HEK293T (cell line): ENCODE measurements at regions not wholly inside any gene's neighbourhood (a gene's known extent, or its start where the extent isn't known, plus 50 kb on each side); places are given as distances from the start of the nearest gene placed in this dataset.

ENCODE experiments used
- CTCF ChIA-PET: fragments of 350-600 bp; formaldehyde crosslinking; extraction: SDS; loops from one replicate; lab custom pipeline; 2021; ENCODE audit warnings: antibody characterized with exemption, inconsistent platforms; lab: Yijun Ruan, JAX
- POLR2A ChIA-PET: fragments of 350-600 bp; formaldehyde crosslinking; extraction: SDS; loops from one replicate; lab custom pipeline; 2020; ENCODE audit warnings: antibody characterized with exemption, inconsistent platforms; lab: Yijun Ruan, JAX
- DNase-seq: peaks from one replicate; pipeline ENCODE4 v3.0.0; 2012; ENCODE audit warnings: mixed read lengths; ENCODE audit errors: extremely low spot score
- ARNT ChIP-seq: fragments of 450-650 bp; IDR thresholded peaks from 2 replicates; pipeline ENCODE4 v1.6.1; 2017; ENCODE audit warnings: mild to moderate bottlenecking
- BHLHE40 ChIP-seq: fragments of 450-650 bp; IDR thresholded peaks from 2 replicates; pipeline ENCODE4 v1.6.1; 2016; ENCODE audit warnings: mild to moderate bottlenecking, moderate library complexity, borderline replicate concordance
- CTBP1 ChIP-seq: fragments of 450-650 bp; IDR thresholded peaks from 2 replicates; pipeline ENCODE4 v1.6.1; 2016; ENCODE audit warnings: borderline replicate concordance
- ELF4 ChIP-seq: fragments of 450-650 bp; IDR thresholded peaks from 2 replicates; pipeline ENCODE4 v1.6.1; 2017; ENCODE audit warnings: antibody characterized with exemption
- FOXA1 ChIP-seq: fragments of 450-650 bp; IDR thresholded peaks from 2 replicates; pipeline ENCODE4 v1.6.1; 2016; ENCODE audit warnings: mild to moderate bottlenecking
- FOXK2 ChIP-seq: fragments of 450-650 bp; IDR thresholded peaks from 2 replicates; pipeline ENCODE4 v1.6.1; 2016; ENCODE audit warnings: mild to moderate bottlenecking
- FOXM1 ChIP-seq: fragments of 450-650 bp; IDR thresholded peaks from 2 replicates; pipeline ENCODE4 v1.6.1; 2017; ENCODE audit warnings: mild to moderate bottlenecking, borderline replicate concordance
- HDGF ChIP-seq: fragments of 450-650 bp; IDR thresholded peaks from 2 replicates; pipeline ENCODE4 v1.6.1; 2017; ENCODE audit warnings: antibody characterized with exemption, borderline replicate concordance
- L3MBTL2 ChIP-seq: fragments of 450-650 bp; conservative IDR thresholded peaks from 2 replicates; pipeline ENCODE4 v1.6.1; 2016; ENCODE audit warnings: mild to moderate bottlenecking
- LEF1 ChIP-seq: fragments of 450-650 bp; IDR thresholded peaks from 2 replicates; pipeline ENCODE4 v1.6.1; 2017; ENCODE audit warnings: mild to moderate bottlenecking, borderline replicate concordance
- NFRKB ChIP-seq: fragments of 450-650 bp; IDR thresholded peaks from 2 replicates; pipeline ENCODE4 v1.6.1; 2016; ENCODE audit warnings: mild to moderate bottlenecking, moderate library complexity
- PKNOX1 ChIP-seq: fragments of 450-650 bp; IDR thresholded peaks from 2 replicates; pipeline ENCODE4 v1.6.1; 2016
- SP1 ChIP-seq: fragments of 450-650 bp; IDR thresholded peaks from 2 replicates; pipeline ENCODE4 v1.6.1; 2017
- SUZ12 ChIP-seq: fragments of 450-650 bp; IDR thresholded peaks from 2 replicates; pipeline ENCODE4 v1.6.1; 2016; ENCODE audit warnings: mild to moderate bottlenecking
- TARDBP ChIP-seq: fragments of 450-650 bp; IDR thresholded peaks from 2 replicates; pipeline ENCODE4 v1.6.1; 2016
- ZNF384 ChIP-seq: fragments of 450-650 bp; IDR thresholded peaks from 2 replicates; pipeline ENCODE4 v1.6.1; 2016

- ChIA-PET POLR2A (no interaction called here), CTCF (interaction anchor here (1.2 kb wide), 1 partner anchor 20 kb away, joined by 3 read pairs; no protein-coding TSS in a partner anchor)
- TF ChIP-seq ZNF384 (no peak), HDGF (no peak), SUZ12 (no peak), FOXA1 (no peak), LEF1 (no peak), ARNT (no peak), FOXM1 (no peak), BHLHE40 (no peak), FOXK2 (no peak), CTBP1 (no peak), L3MBTL2 (no peak), PKNOX1 (no peak), NFRKB (no peak), SP1 (no peak)
- no peak for DNase-seq
Observed at GRCh38 chr2:67670747-67671183, 273.6 kb downstream of the ETAA1 start.

- TF ChIP-seq HDGF: no peak
- TF ChIP-seq PKNOX1: no peak
- TF ChIP-seq BHLHE40: no peak
- TF ChIP-seq ZNF384: no peak
- TF ChIP-seq LEF1: no peak
- TF ChIP-seq ELF4: no peak
- no peak for TF ChIP-seq FOXM1
- no peak for TF ChIP-seq CTBP1
- TF ChIP-seq TARDBP: no peak
- no peak for TF ChIP-seq SUZ12
- no peak for TF ChIP-seq L3MBTL2
- TF ChIP-seq FOXA1: no peak
- TF ChIP-seq SP1: no peak
- no peak for TF ChIP-seq FOXK2
- TF ChIP-seq ARNT: no peak
- no peak for TF ChIP-seq NFRKB
- DNase-seq: no peak
- ChIA-PET POLR2A (no interaction called here), CTCF (interaction anchor here (1.2 kb wide), 1 partner anchor 21 kb away, joined by 3 read pairs; no protein-coding TSS in a partner anchor)
Observed at GRCh38 chr2:67671464-67672450, 274.6 kb downstream of the ETAA1 start.

- POLR2A ChIA-PET: no interaction called here
Observed at GRCh38 chr2:67674668-67675067, 277.5 kb downstream of the ETAA1 start.

GRCh38 chr2:67684991-67685390 lies 287.9 kb downstream of the ETAA1 start:
- TF ChIP-seq ZNF384: no peak
- ChIA-PET POLR2A (no interaction called here), CTCF (no interaction called here)

More at GRCh38 chr2:67674668-67675067, 277.5 kb downstream of the ETAA1 start:
- TF ChIP-seq HDGF: no peak
- no peak for TF ChIP-seq NFRKB
- TF ChIP-seq ARNT: no peak
- no peak for TF ChIP-seq SUZ12
- TF ChIP-seq ZNF384: no peak
- TF ChIP-seq FOXK2: no peak
- no peak for TF ChIP-seq CTBP1
- TF ChIP-seq LEF1: no peak
- no peak for TF ChIP-seq TARDBP
- TF ChIP-seq BHLHE40: no peak
- no peak for TF ChIP-seq ELF4
- CTCF ChIA-PET: no interaction called here
- no peak for DNase-seq

GRCh38 chr2:67686254-67686653 lies 289.1 kb downstream of the ETAA1 start:
- TF ChIP-seq FOXK2: no peak
- TF ChIP-seq FOXA1: no peak
- TF ChIP-seq ZNF384: no peak
- TF ChIP-seq LEF1: no peak
- TF ChIP-seq L3MBTL2: no peak
- no peak for TF ChIP-seq SUZ12
- no peak for TF ChIP-seq HDGF
- TF ChIP-seq NFRKB: no peak
- no peak for TF ChIP-seq ELF4
- no peak for TF ChIP-seq FOXM1
- no peak for TF ChIP-seq SP1
- no peak for TF ChIP-seq BHLHE40
- TF ChIP-seq ARNT: no peak
- no peak for TF ChIP-seq PKNOX1
- TF ChIP-seq CTBP1: no peak
- TF ChIP-seq TARDBP: no peak

More at GRCh38 chr2:67684991-67685390, 287.9 kb downstream of the ETAA1 start:
- no peak for DNase-seq

More at GRCh38 chr2:67686254-67686653, 289.1 kb downstream of the ETAA1 start:
- no peak for DNase-seq
- CTCF ChIA-PET: no interaction called here
- POLR2A ChIA-PET: no interaction called here
